HG03432 (cell line): ENCODE measurements at regions not wholly inside any gene's neighbourhood (a gene's known extent, or its start where the extent isn't known, plus 50 kb on each side); places are given as distances from the start of the nearest gene placed in this dataset.

Experiments used
- ATAC-seq: cut with Tn5 transposase; IDR thresholded peaks from one replicate; pipeline ENCODE4 v1.9.1; 2021; ENCODE audit warnings: mild to moderate bottlenecking, moderate library complexity; ENCODE audit not compliant: unreplicated experiment

- no peak for ATAC-seq
These were observed 505.6 kb downstream of the IRX1 start for GRCh38 chr5:4101189-4101588.

- no peak for ATAC-seq
These were observed 509.4 kb downstream of the IRX1 start for GRCh38 chr5:4104831-4105597.

- no peak for ATAC-seq
These were observed 513.1 kb downstream of the IRX1 start for GRCh38 chr5:4108690-4109089.

GRCh38 chr5:4113426-4113825 lies 517.8 kb downstream of the IRX1 start:
- ATAC-seq, result no peak

GRCh38 chr5:4113905-4114304 lies 518.3 kb downstream of the IRX1 start:
- no peak for ATAC-seq

- ATAC-seq, result no peak
These were observed 518.8 kb downstream of the IRX1 start for GRCh38 chr5:4114452-4114851.

GRCh38 chr5:4116834-4117233 lies 521.2 kb downstream of the IRX1 start:
- ATAC-seq, result no peak

- ATAC-seq, result no peak
These were observed 528.8 kb downstream of the IRX1 start for GRCh38 chr5:4124221-4124970.

GRCh38 chr5:4128994-4129393 lies 533.4 kb downstream of the IRX1 start:
- no peak for ATAC-seq

GRCh38 chr5:4129523-4129922 lies 533.9 kb downstream of the IRX1 start:
- no peak for ATAC-seq

GRCh38 chr5:4130819-4131218 lies 535.2 kb downstream of the IRX1 start:
- ATAC-seq, result no peak

- no peak for ATAC-seq
These were observed 542.1 kb downstream of the IRX1 start for GRCh38 chr5:4137781-4138180.

- no peak for ATAC-seq
These were observed 547.2 kb downstream of the IRX1 start for GRCh38 chr5:4142842-4143241.

- ATAC-seq, result no peak
These were observed 548.9 kb downstream of the IRX1 start for GRCh38 chr5:4144411-4145007.

GRCh38 chr5:4145511-4145910 lies 549.9 kb downstream of the IRX1 start:
- ATAC-seq, result no peak

- no peak for ATAC-seq
These were observed 552.4 kb downstream of the IRX1 start for GRCh38 chr5:4148009-4148408.

GRCh38 chr5:4150067-4150466 lies 554.4 kb downstream of the IRX1 start:
- ATAC-seq, result no peak

- no peak for ATAC-seq
These were observed 560.5 kb downstream of the IRX1 start for GRCh38 chr5:4156153-4156552.

GRCh38 chr5:4156889-4157288 lies 561.3 kb downstream of the IRX1 start:
- ATAC-seq, result no peak

- ATAC-seq, result no peak
These were observed 563.3 kb downstream of the IRX1 start for GRCh38 chr5:4158750-4159447.

GRCh38 chr5:4159681-4160080 lies 564.0 kb downstream of the IRX1 start:
- ATAC-seq, result no peak
